GM12878 (cell line): ENCODE measurements at regions not wholly inside any gene's neighbourhood (a gene's known extent, or its start where the extent isn't known, plus 50 kb on each side); places are given as distances from the start of the nearest gene placed in this dataset.

Source experiments
- ATAC-seq: fragments of 200-7000 bp; cut with Tn5 transposase; 3 replicates; pipeline ENCODE4 v1.9.1; 2020; ENCODE audit warnings: mild to moderate bottlenecking, moderate library complexity
- BruUV-seq: library from RNA; stranded (reverse); fragments of 400-500 nt; replicated peaks from 2 replicates; lab custom pipeline; 2021; lab: Mats Ljungman, UMichigan
- CTCF ChIA-PET: fragments of 300-600 bp; sonication (Branson Sonifier 250); formaldehyde crosslinking; extraction: SDS; loops from one replicate; lab custom pipeline; 2021; ENCODE audit warnings: inconsistent platforms; lab: Yijun Ruan, JAX
- POLR2A ChIA-PET: fragments of 350-600 bp; formaldehyde crosslinking; extraction: SDS; loops from one replicate; lab custom pipeline; 2021; ENCODE audit warnings: inconsistent platforms; lab: Charles Lee
- RAD21 ChIA-PET: fragments of 300-600 bp; sonication (Branson Sonifier 250); formaldehyde crosslinking; loops from one replicate; lab custom pipeline; 2023; ENCODE audit warnings: antibody characterized with exemption; ENCODE audit not compliant: unreplicated experiment; lab: Charles Lee
- SMC1A ChIA-PET: fragments of 300-600 bp; sonication (Branson Sonifier 250); formaldehyde crosslinking; loops from one replicate; lab custom pipeline; 2023; ENCODE audit not compliant: unreplicated experiment, uncharacterized antibody; lab: Charles Lee
- DNase-seq: peaks from one replicate; pipeline ENCODE4 v3.0.0-alpha.2; 2011; ENCODE audit warnings: low read depth, low spot score
- FAIRE-seq: peaks from 3 replicates; lab custom pipeline; 2011; peaks lifted over from hg19 to GRCh38; lab: Jason Lieb, UNC
- H2AFZ ChIP-seq: 2 replicates; pipeline ENCODE4 v1.6.0; 2011; ENCODE audit warnings: low read depth, low read length, control low read depth; ENCODE audit not compliant: control insufficient read depth
- H3K27ac ChIP-seq: 2 replicates; pipeline ENCODE4 v1.5.1; 2011; ENCODE audit warnings: control low read depth; ENCODE audit not compliant: control insufficient read depth, insufficient read depth
- H3K27me3 ChIP-seq, 2 experiments: replicated peaks in 1 of 2; 2 replicates each; pipeline versions ENCODE4 v1.6.0 to v1.6.1; 2011; ENCODE audit warnings: low read length in 1 of 2; ENCODE audit not compliant: control insufficient read depth in 2 of 2, insufficient read depth in 2 of 2
- H3K36me3 ChIP-seq, 2 experiments: 2 replicates each; pipeline ENCODE4 v1.5.1; 2011; ENCODE audit warnings: low read length in 1 of 2; ENCODE audit not compliant: control insufficient read depth in 2 of 2, insufficient read depth in 2 of 2
- H3K4me1 ChIP-seq: 2 replicates; pipeline ENCODE4 v1.6.1; 2011; ENCODE audit warnings: mild to moderate bottlenecking, low read length, moderate library complexity, mixed read lengths; ENCODE audit not compliant: control insufficient read depth, insufficient read depth
- H3K4me2 ChIP-seq: 2 replicates; pipeline ENCODE4 v1.6.0; 2011; ENCODE audit warnings: control low read depth; ENCODE audit not compliant: control insufficient read depth, insufficient read depth
- H3K4me3 ChIP-seq: fragments of 200-600 bp; sonication (generic); 2 replicates; pipeline ENCODE4 v1.5.1; 2016
- H3K79me2 ChIP-seq: 2 replicates; pipeline ENCODE4 v1.6.0; 2011; ENCODE audit warnings: low read length; ENCODE audit not compliant: control insufficient read depth, insufficient read depth
- H3K9ac ChIP-seq: 2 replicates; pipeline ENCODE4 v1.8.0; 2011; ENCODE audit warnings: low read length, control low read depth, mixed read lengths; ENCODE audit not compliant: control insufficient read depth, insufficient read depth
- H3K9me3 ChIP-seq: replicated peaks from 3 replicates; pipeline ENCODE4 v1.5.1; 2011; ENCODE audit warnings: mild to moderate bottlenecking, low read length; ENCODE audit not compliant: control insufficient read depth, insufficient read depth
- H4K20me1 ChIP-seq: 2 replicates; pipeline ENCODE4 v1.6.0; 2011; ENCODE audit not compliant: control insufficient read depth, insufficient read depth
- BCL11A ChIP-seq: IDR thresholded peaks from 2 replicates; pipeline ENCODE4 v1.6.1; 2011; ENCODE audit warnings: low read depth, low read length
- CBX3 ChIP-seq: fragments of 200-600 bp; sonication (generic); IDR thresholded peaks from 2 replicates; pipeline ENCODE4 v1.6.1; 2016; ENCODE audit warnings: low read depth, borderline replicate concordance
- FOS ChIP-seq: IDR thresholded peaks from 3 replicates; pipeline ENCODE4 v1.6.1; 2011; ENCODE audit warnings: borderline replicate concordance; ENCODE audit not compliant: insufficient read length; ENCODE audit errors: extremely low read depth
- KAT2A ChIP-seq: conservative IDR thresholded peaks from 2 replicates; pipeline ENCODE4 v1.6.1; 2011; ENCODE audit warnings: low read depth, low read length; ENCODE audit not compliant: control insufficient read depth
- MEF2A ChIP-seq: IDR thresholded peaks from 2 replicates; pipeline ENCODE4 v1.6.1; 2011; ENCODE audit warnings: low read depth, mild to moderate bottlenecking, low read length, moderate library complexity; ENCODE audit not compliant: insufficient read depth
- POLR2AphosphoS5 ChIP-seq: IDR thresholded peaks from 2 replicates; pipeline ENCODE4 v1.6.1; 2011; ENCODE audit warnings: mild to moderate bottlenecking, low read length, inconsistent platforms
- RELA ChIP-seq: fragments of 450-650 bp; IDR thresholded peaks from 2 replicates; pipeline ENCODE4 v1.8.0; 2014; ENCODE audit warnings: borderline replicate concordance; ENCODE audit not compliant: partially characterized antibody
- SIX5 ChIP-seq: IDR thresholded peaks from 2 replicates; pipeline ENCODE4 v1.6.1; 2011; ENCODE audit warnings: mild to moderate bottlenecking, low read depth, low read length, moderate library complexity; ENCODE audit not compliant: severe bottlenecking
- SUZ12 ChIP-seq: fragments of 200-600 bp; sonication (generic); IDR thresholded peaks from one replicate; pipeline ENCODE4 v1.6.1; 2018; ENCODE audit warnings: antibody characterized with exemption, mild to moderate bottlenecking; ENCODE audit not compliant: unreplicated experiment
- TARDBP ChIP-seq: IDR thresholded peaks from 2 replicates; pipeline ENCODE4 v1.6.1; 2016; ENCODE audit warnings: borderline replicate concordance
- WGBS: methylation state at CpG from one replicate; pipeline ENCODE4 v1.1.6; 2016; ENCODE audit warnings: low lambda C conversion rate; ENCODE audit not compliant: insufficient replicate concordance, insufficient coverage; ENCODE audit errors: missing lambda C conversion rate; 5-methylcytosine and 5-hydroxymethylcytosine counted together
- in situ Hi-C: fragments of 300-500 bp; cut with MboI; formaldehyde crosslinking; loops from 9 replicates; pipeline ENCODE4 v1.14.3; 2018; ENCODE audit warnings: mixed read lengths
- intact Hi-C: fragments of 100-400 bp; cut with micrococcal nuclease; formaldehyde crosslinking; loops from one replicate; pipeline ENCODE4 v1.14.2; 2022; ENCODE audit not compliant: unreplicated experiment
- TF ChIP-seq, protein P1 (sequence below): IDR thresholded peaks from 2 replicates; pipeline ENCODE4 v1.6.1; 2012; ENCODE audit warnings: low read depth, low read length, improper control_type of control experiment
- TF ChIP-seq, protein P2 (sequence below): fragments of 450-650 bp; formaldehyde crosslinking; IDR thresholded peaks from 2 replicates; pipeline ENCODE4 v1.5.0; 2022; ENCODE audit warnings: mild to moderate bottlenecking, missing genetic modification characterization

DNA sequence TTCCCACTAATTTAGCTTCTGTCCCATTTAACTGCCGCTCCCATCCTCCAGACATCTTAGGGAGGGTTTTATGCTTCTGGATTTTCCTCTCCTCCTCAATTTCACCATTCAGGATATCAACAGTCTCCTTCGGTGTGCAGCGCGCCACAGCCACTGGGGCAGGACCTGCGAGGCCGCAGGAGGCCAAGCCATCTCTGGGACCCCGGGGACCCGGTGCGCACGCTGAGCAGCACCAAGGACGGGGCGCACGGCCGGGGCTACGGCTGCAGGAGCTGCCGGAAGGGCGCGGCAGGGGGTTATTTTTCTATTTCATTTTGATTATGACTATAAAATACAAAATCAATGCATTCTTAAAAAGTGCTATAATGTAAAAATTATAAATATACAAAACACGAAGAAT lies 1238.4 kb upstream of the NCAM2 start (continued):
- TF ChIP-seq MEF2A, result no peak
- TF ChIP-seq, protein P1, sequence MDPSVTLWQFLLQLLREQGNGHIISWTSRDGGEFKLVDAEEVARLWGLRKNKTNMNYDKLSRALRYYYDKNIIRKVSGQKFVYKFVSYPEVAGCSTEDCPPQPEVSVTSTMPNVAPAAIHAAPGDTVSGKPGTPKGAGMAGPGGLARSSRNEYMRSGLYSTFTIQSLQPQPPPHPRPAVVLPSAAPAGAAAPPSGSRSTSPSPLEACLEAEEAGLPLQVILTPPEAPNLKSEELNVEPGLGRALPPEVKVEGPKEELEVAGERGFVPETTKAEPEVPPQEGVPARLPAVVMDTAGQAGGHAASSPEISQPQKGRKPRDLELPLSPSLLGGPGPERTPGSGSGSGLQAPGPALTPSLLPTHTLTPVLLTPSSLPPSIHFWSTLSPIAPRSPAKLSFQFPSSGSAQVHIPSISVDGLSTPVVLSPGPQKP, result no peak

DNA sequence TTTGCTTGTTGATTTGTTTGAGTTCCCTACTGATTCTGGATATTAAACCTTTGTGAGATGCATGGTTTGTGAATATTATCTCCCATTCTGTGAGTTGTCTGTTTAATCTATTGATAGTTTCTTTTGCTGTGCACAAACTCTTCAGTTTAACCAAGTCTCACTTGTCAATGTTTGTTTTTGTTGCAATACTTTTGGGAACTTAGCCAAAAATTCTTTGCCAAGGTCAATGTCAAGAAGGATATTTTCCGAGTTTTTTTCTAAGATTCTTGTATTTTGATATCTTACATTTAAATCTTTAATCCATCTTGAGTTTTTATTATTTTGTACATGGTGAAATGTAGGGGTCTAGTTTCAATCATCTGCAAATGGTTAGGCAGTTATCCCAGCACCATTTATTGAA lies 1230.7 kb upstream of the NCAM2 start:
- Histone ChIP-seq H4K20me1 (no peaks in the 10 kb centered on the region), H3K9ac (no peak overlapping the region), H3K9me3 (no peaks in the 10 kb centered on the region), H2AFZ (no peak overlapping the region), H3K27me3 (no peaks in the 10 kb centered on the region), H3K4me1 (no peaks in the 10 kb centered on the region), H3K27ac (no peak overlapping the region), H3K79me2 (no peaks in the 10 kb centered on the region), H3K4me2 (no peak overlapping the region), H3K36me3 (no peaks in the 10 kb centered on the region), H3K4me3 (no peak overlapping the region)
- FAIRE-seq (no peak), DNase-seq (no peak), ATAC-seq (no peak)
- ChIA-PET RAD21 (no interaction called here), POLR2A (no interaction called here), SMC1A (no interaction called here), CTCF (no interaction called here)
- TF ChIP-seq RELA, result no peak
- no peak for TF ChIP-seq KAT2A
- no peak for TF ChIP-seq BCL11A
- TF ChIP-seq CBX3, result no peak
- no peak for TF ChIP-seq TARDBP
- TF ChIP-seq SUZ12, result no peak
- TF ChIP-seq, protein P2, sequence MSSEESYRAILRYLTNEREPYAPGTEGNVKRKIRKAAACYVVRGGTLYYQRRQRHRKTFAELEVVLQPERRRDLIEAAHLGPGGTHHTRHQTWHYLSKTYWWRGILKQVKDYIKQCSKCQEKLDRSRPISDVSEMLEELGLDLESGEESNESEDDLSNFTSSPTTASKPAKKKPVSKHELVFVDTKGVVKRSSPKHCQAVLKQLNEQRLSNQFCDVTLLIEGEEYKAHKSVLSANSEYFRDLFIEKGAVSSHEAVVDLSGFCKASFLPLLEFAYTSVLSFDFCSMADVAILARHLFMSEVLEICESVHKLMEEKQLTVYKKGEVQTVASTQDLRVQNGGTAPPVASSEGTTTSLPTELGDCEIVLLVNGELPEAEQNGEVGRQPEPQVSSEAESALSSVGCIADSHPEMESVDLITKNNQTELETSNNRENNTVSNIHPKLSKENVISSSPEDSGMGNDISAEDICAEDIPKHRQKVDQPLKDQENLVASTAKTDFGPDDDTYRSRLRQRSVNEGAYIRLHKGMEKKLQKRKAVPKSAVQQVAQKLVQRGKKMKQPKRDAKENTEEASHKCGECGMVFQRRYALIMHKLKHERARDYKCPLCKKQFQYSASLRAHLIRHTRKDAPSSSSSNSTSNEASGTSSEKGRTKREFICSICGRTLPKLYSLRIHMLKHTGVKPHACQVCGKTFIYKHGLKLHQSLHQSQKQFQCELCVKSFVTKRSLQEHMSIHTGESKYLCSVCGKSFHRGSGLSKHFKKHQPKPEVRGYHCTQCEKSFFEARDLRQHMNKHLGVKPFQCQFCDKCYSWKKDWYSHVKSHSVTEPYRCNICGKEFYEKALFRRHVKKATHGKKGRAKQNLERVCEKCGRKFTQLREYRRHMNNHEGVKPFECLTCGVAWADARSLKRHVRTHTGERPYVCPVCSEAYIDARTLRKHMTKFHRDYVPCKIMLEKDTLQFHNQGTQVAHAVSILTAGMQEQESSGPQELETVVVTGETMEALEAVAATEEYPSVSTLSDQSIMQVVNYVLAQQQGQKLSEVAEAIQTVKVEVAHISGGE, result no peak
- no peak for TF ChIP-seq SIX5
- TF ChIP-seq POLR2AphosphoS5, result no peak
- no peak for TF ChIP-seq FOS
- BruUV-seq, result no TSS peak
- in situ Hi-C loops (no loop called here), intact Hi-C loops (no loop called here)
- 0% methylated on average over 1 of the region's 1 CpG for WGBS
